ENCODE measurements at regions not wholly inside any gene's neighbourhood (a gene's known extent, or its start where the extent isn't known, plus 50 kb on each side); places are given as distances from the start of the nearest gene placed in this dataset.

- no TSS peak for BruUV-seq (replicated peaks)
- Histone ChIP-seq H3K56ac (ENCODE audit: extremely low read depth, insufficient read depth, low read length) (no peak overlapping the region), H3K9ac (ENCODE audit: low read depth, low read length) (no peak overlapping the region), H3K4ac (ENCODE audit: low read depth, low read length) (no peak overlapping the region), H2AFZ (replicated peaks; ENCODE audit: low read length, poor library complexity) (no peak overlapping the region), H2BK15ac (ENCODE audit: low read depth, low read length) (no peak overlapping the region), H3K27me3 (ENCODE audit: control insufficient read depth, insufficient read depth, low read length) (no peaks in the 10 kb centered on the region), H4K20me1 (ENCODE audit: insufficient read depth, low read length) (no peaks in the 10 kb centered on the region), H3K4me3 (ENCODE audit: insufficient read depth, low read depth, low read length) (no peak overlapping the region), H4K91ac (ENCODE audit: insufficient read depth, low read depth, low read length) (no peak overlapping the region), H3K14ac (replicated peaks; ENCODE audit: low read depth, low read length) (no peak overlapping the region), H2AK5ac (ENCODE audit: low read depth, low read length) (no peak overlapping the region), H3K9me1 (ENCODE audit: insufficient read depth, low read length) (no peaks in the 10 kb centered on the region), H4K8ac (ENCODE audit: low read depth in 2 of 2, low read length in 2 of 2) (no peak overlapping the region), H2AK9ac (replicated peaks; ENCODE audit: low read depth, low read length, poor library complexity) (no peak overlapping the region), H3K4me1 (ENCODE audit: control insufficient read depth, insufficient read depth, low read length) (0 out of 2 replicates have a peak, but pooled peaks cover 2% of the 10 kb centered on the region), H2BK120ac (ENCODE audit: low read depth, low read length) (no peak overlapping the region), H3K36me3 (ENCODE audit: control insufficient read depth, insufficient read depth, low read length) (no peaks in the 10 kb centered on the region), H2BK5ac (ENCODE audit: low read depth, low read length, poor library complexity, severe bottlenecking) (no peak overlapping the region), H3K23ac (ENCODE audit: low read depth, low read length) (no peak overlapping the region), H3K9me3 (ENCODE audit: control insufficient read depth, insufficient read depth, low read length) (no peaks in the 10 kb centered on the region; the same call in 1 of the 2 replicates), H3K4me2 (ENCODE audit: low read depth, low read length) (no peak overlapping the region), H4K5ac (ENCODE audit: low read depth, low read length) (no peak overlapping the region), H3K79me1 (ENCODE audit: low read depth in 1 of 2, low read length in 2 of 2) (no peaks in the 10 kb centered on the region), H3K18ac (ENCODE audit: low read depth, low read length) (no peak overlapping the region), H3K27ac (ENCODE audit: insufficient read depth, low read length) (no peak overlapping the region), H2BK20ac (ENCODE audit: low read depth, low read length) (no peak overlapping the region)
- ATAC-seq (ENCODE audit: low read depth), result no peak
- ChIA-PET CTCF (no interaction called here), POLR2A (ENCODE audit: unreplicated experiment) (no interaction called here)
- no peak for DNase-seq
- dilution Hi-C loops (cut with HindIII; ENCODE audit: low sequenced_read_pairs, unreplicated experiment), result no loop called here
- WGBS, 2 experiments (ENCODE audit: extremely low coverage in 2 of 2, insufficient read length in 1 of 2), result no CpG with 5 or more reads among the region's 3 CpGs
- in situ Hi-C loops (cut with MboI; ENCODE audit: low sequenced_read_pairs), result no loop called here
- intact Hi-C loops (cut with micrococcal nuclease), result no loop called here
- no peak for TF ChIP-seq MAZ (IDR thresholded peaks at IDR 0.05; ENCODE audit: borderline replicate concordance, low read depth, low read length)
- no peak for TF ChIP-seq USF2 (IDR thresholded peaks at IDR 0.05; ENCODE audit: low read depth, low read length)
- no peak for TF ChIP-seq CEBPB (IDR thresholded peaks at IDR 0.05; ENCODE audit: low read depth, low read length)
- TF ChIP-seq MAFK (IDR thresholded peaks at IDR 0.05; ENCODE audit: low read depth, low read length), result no peak
Observed at GRCh38 chr13:85640727-85641126, 158.5 kb downstream of the SLITRK6 start.

Data from IMR-90 (cell line).